Neural progenitor cell (in vitro differentiated cells): ENCODE measurements at regions not wholly inside any gene's neighbourhood (a gene's known extent, or its start where the extent isn't known, plus 50 kb on each side); places are given as distances from the start of the nearest gene placed in this dataset.
"Not testable (repeated sequence)": the region's sequence is repeated elsewhere in the genome, so short reads cannot be mapped to it uniquely, and the experiment has no call there.

ENCODE experiments used
- DNase-seq: peaks from one replicate; pipeline ENCODE4 v3.0.0-alpha.2; 2016; ENCODE audit warnings: low spot score
- H2AFZ ChIP-seq: fragments of 200-600 bp; sonication (generic); replicated peaks from 2 replicates; pipeline ENCODE4 v1.6.1; 2016; ENCODE audit warnings: antibody characterized with exemption
- H3F3A ChIP-seq: fragments of 200-600 bp; sonication (generic); 2 replicates; pipeline ENCODE4 v1.6.1; 2016; ENCODE audit warnings: antibody characterized with exemption, low read depth
- H3K27ac ChIP-seq: fragments of 200-600 bp; sonication (generic); 2 replicates; pipeline ENCODE4 v1.5.1; 2016; ENCODE audit warnings: mild to moderate bottlenecking
- H3K27me3 ChIP-seq: fragments of 200-600 bp; sonication (generic); 2 replicates; pipeline ENCODE4 v1.6.1; 2016; ENCODE audit warnings: mild to moderate bottlenecking, moderate library complexity
- H3K36me3 ChIP-seq: fragments of 200-600 bp; sonication (generic); 2 replicates; pipeline ENCODE4 v1.5.1; 2016
- H3K4me1 ChIP-seq: fragments of 200-600 bp; sonication (generic); 2 replicates; pipeline ENCODE4 v1.6.1; 2016; ENCODE audit warnings: mixed run types
- H3K4me2 ChIP-seq: fragments of 200-600 bp; sonication (generic); 2 replicates; pipeline ENCODE4 v1.6.1; 2016
- H3K4me3 ChIP-seq: fragments of 200-600 bp; sonication (generic); 2 replicates; pipeline ENCODE4 v1.5.1; 2016
- H3K79me2 ChIP-seq: fragments of 200-600 bp; sonication (generic); 2 replicates; pipeline ENCODE4 v1.6.1; 2016; ENCODE audit warnings: low read depth
- H3K9ac ChIP-seq: fragments of 200-600 bp; sonication (generic); 2 replicates; pipeline ENCODE4 v1.6.1; 2016
- H3K9me3 ChIP-seq: fragments of 200-600 bp; sonication (generic); 2 replicates; pipeline ENCODE4 v1.5.1; 2016; ENCODE audit warnings: low read depth
- H4K20me1 ChIP-seq: fragments of 200-600 bp; sonication (generic); 2 replicates; pipeline ENCODE4 v1.6.1; 2016; ENCODE audit warnings: low read depth
- H3K27ac Mint-ChIP-seq: 3 replicates; pipeline ENCODE4 v1.8.0; 2021; ENCODE audit warnings: mixed read lengths
- H3K27me3 Mint-ChIP-seq: 2 replicates; pipeline ENCODE4 v1.8.0; 2022; ENCODE audit warnings: low read depth, mild to moderate bottlenecking, inconsistent platforms, moderate library complexity, mixed read lengths; ENCODE audit not compliant: insufficient read depth
- H3K36me3 Mint-ChIP-seq: 3 replicates; pipeline ENCODE4 v1.8.0; 2021; ENCODE audit warnings: mixed read lengths
- H3K4me1 Mint-ChIP-seq: 3 replicates; pipeline ENCODE4 v1.8.0; 2021; ENCODE audit warnings: mixed read lengths
- H3K4me3 Mint-ChIP-seq: 3 replicates; pipeline ENCODE4 v1.8.0; 2021; ENCODE audit warnings: mild to moderate bottlenecking, moderate library complexity, mixed read lengths
- H3K9me3 Mint-ChIP-seq: 3 replicates; pipeline ENCODE4 v1.8.0; 2020; ENCODE audit warnings: mixed read lengths
- CTCF ChIP-seq: fragments of 200-600 bp; sonication (generic); IDR thresholded peaks from 2 replicates; pipeline ENCODE4 v1.5.1; 2017; ENCODE audit warnings: antibody characterized with exemption, mild to moderate bottlenecking
- EZH2 ChIP-seq: fragments of 200-600 bp; sonication (generic); IDR thresholded peaks from 2 replicates; pipeline ENCODE4 v1.6.1; 2017; ENCODE audit warnings: antibody characterized with exemption, mild to moderate bottlenecking, moderate library complexity
- EZH2phosphoT487 ChIP-seq: fragments of 200-600 bp; sonication (generic); IDR thresholded peaks from 2 replicates; pipeline ENCODE4 v1.6.1; 2017; ENCODE audit warnings: antibody characterized with exemption

- Histone ChIP-seq H3K4me3 (no peak overlapping the region), H3K9ac (no peak overlapping the region), H4K20me1 (no peaks in the 10 kb centered on the region), H3K4me1 (peaks cover 26% of the 10 kb centered on the region), H3K9me3 (no peaks in the 10 kb centered on the region), H3K36me3 (no peaks in the 10 kb centered on the region), H3K79me2 (no peaks in the 10 kb centered on the region), H3K27ac (no peak overlapping the region), H3K27me3 (no peaks in the 10 kb centered on the region), H3K4me2 (no peak overlapping the region), H2AFZ (no peak overlapping the region), H3F3A (no peaks in the 10 kb centered on the region)
- H3K36me3 Mint-ChIP-seq: no peaks in the 10 kb centered on the region
- H3K27ac Mint-ChIP-seq: no peak overlapping the region
- H3K4me3 Mint-ChIP-seq: no peak overlapping the region
- no peak for DNase-seq
- peaks cover 5% of the 10 kb centered on the region for H3K27me3 Mint-ChIP-seq
- H3K4me1 Mint-ChIP-seq: peaks cover 30% of the 10 kb centered on the region
- H3K9me3 Mint-ChIP-seq: peaks cover 11% of the 10 kb centered on the region
- TF ChIP-seq CTCF: no peak
- no peak for TF ChIP-seq EZH2
- no peak for TF ChIP-seq EZH2phosphoT487
Measured at GRCh38 chr9:108775901-108776306, 79.9 kb downstream of the ACTL7B start.

- not testable (repeated sequence) for H3K9me3 ChIP-seq, H3K27me3 ChIP-seq, H2AFZ ChIP-seq, H3F3A ChIP-seq, DNase-seq, H3K4me1 ChIP-seq, H3K79me2 ChIP-seq, H3K9ac ChIP-seq, H3K27me3 Mint-ChIP-seq, H3K27ac Mint-ChIP-seq, H3K4me3 ChIP-seq, H3K36me3 Mint-ChIP-seq, H3K36me3 ChIP-seq, H3K27ac ChIP-seq, H3K4me2 ChIP-seq, H4K20me1 ChIP-seq, H3K4me3 Mint-ChIP-seq
- Mint-ChIP-seq H3K4me1 (peaks cover 16% of the 10 kb centered on the region), H3K9me3 (peaks cover 13% of the 10 kb centered on the region)
Measured at GRCh38 chr9:108774088-108774487, 81.7 kb downstream of the ACTL7B start.

GRCh38 chr9:108772301-108772894 lies 83.4 kb downstream of the ACTL7B start:
- no peak overlapping the region for H3K4me3 Mint-ChIP-seq
- H3K27ac ChIP-seq: no peak overlapping the region
- no peak for TF ChIP-seq CTCF
- TF ChIP-seq EZH2phosphoT487: no peak
- TF ChIP-seq EZH2: no peak

GRCh38 chr9:108768744-108769143 lies 87.0 kb downstream of the ACTL7B start:
- Histone ChIP-seq H3K4me3 (no peak overlapping the region), H3K79me2 (no peaks in the 10 kb centered on the region), H3K4me2 (no peak overlapping the region), H3K9me3 (no peaks in the 10 kb centered on the region), H3K9ac (no peak overlapping the region), H3K27me3 (no peaks in the 10 kb centered on the region), H3F3A (no peaks in the 10 kb centered on the region), H3K4me1 (no peaks in the 10 kb centered on the region), H2AFZ (no peak overlapping the region), H3K27ac (no peak overlapping the region), H3K36me3 (no peaks in the 10 kb centered on the region), H4K20me1 (no peaks in the 10 kb centered on the region)
- peaks cover 2% of the 10 kb centered on the region for H3K27me3 Mint-ChIP-seq
- H3K4me3 Mint-ChIP-seq: no peak overlapping the region
- DNase-seq: no peak
- peaks cover 7% of the 10 kb centered on the region for H3K9me3 Mint-ChIP-seq
- no peak overlapping the region for H3K27ac Mint-ChIP-seq
- no peaks in the 10 kb centered on the region for H3K4me1 Mint-ChIP-seq
- H3K36me3 Mint-ChIP-seq: no peaks in the 10 kb centered on the region
- TF ChIP-seq CTCF (no peak), EZH2 (no peak), EZH2phosphoT487 (no peak)

More at GRCh38 chr9:108772301-108772894, 83.4 kb downstream of the ACTL7B start:
- H3K4me1 ChIP-seq: peaks cover 3% of the 10 kb centered on the region
- DNase-seq: no peak
- no peak overlapping the region for H3K4me2 ChIP-seq
- H4K20me1 ChIP-seq: no peaks in the 10 kb centered on the region
- H3K9me3 ChIP-seq: no peaks in the 10 kb centered on the region
- peaks cover 8% of the 10 kb centered on the region for H3K4me1 Mint-ChIP-seq
- no peak overlapping the region for H3K4me3 ChIP-seq
- H3K27ac Mint-ChIP-seq: no peak overlapping the region
- no peaks in the 10 kb centered on the region for H3F3A ChIP-seq
- no peaks in the 10 kb centered on the region for H3K36me3 ChIP-seq
- no peaks in the 10 kb centered on the region for H3K27me3 ChIP-seq
- no peaks in the 10 kb centered on the region for H3K79me2 ChIP-seq
- peaks cover 14% of the 10 kb centered on the region for H3K9me3 Mint-ChIP-seq
- H3K36me3 Mint-ChIP-seq: no peaks in the 10 kb centered on the region
- H3K9ac ChIP-seq: no peak overlapping the region
- no peak overlapping the region for H2AFZ ChIP-seq
- peaks cover 5% of the 10 kb centered on the region for H3K27me3 Mint-ChIP-seq
